ENCODE measurements at regions not wholly inside any gene's neighbourhood (a gene's known extent, or its start where the extent isn't known, plus 50 kb on each side); places are given as distances from the start of the nearest gene placed in this dataset.
"Not testable (repeated sequence)": the region's sequence is repeated elsewhere in the genome, so short reads cannot be mapped to it uniquely, and the experiment has no call there.

- not testable (repeated sequence) for TF ChIP-seq POLR2A, CTCF (IDR thresholded peaks at IDR 0.05)
These were observed 107.3 kb upstream of the IKBKE start for GRCh38 chr1:206362994-206363393.
